ENCODE measurements at regions not wholly inside any gene's neighbourhood (a gene's known extent, or its start where the extent isn't known, plus 50 kb on each side); places are given as distances from the start of the nearest gene placed in this dataset.
"Not testable (repeated sequence)": the region's sequence is repeated elsewhere in the genome, so short reads cannot be mapped to it uniquely, and the experiment has no call there.

- no peak overlapping the region for H3K9ac ChIP-seq (ENCODE audit: low read depth, low read length)
- peaks cover 19% of the 10 kb centered on the region for H3K27me3 ChIP-seq (ENCODE audit: control insufficient read depth, insufficient read depth, low read length)
- H3K9me3 ChIP-seq (ENCODE audit: control insufficient read depth, insufficient read depth, low read length) = no peaks in the 10 kb centered on the region; the same call in 1 of the 2 replicates
- peaks cover 10% of the 10 kb centered on the region for H3K4me1 ChIP-seq (ENCODE audit: control insufficient read depth, insufficient read depth, low read length)
- H3K27ac ChIP-seq (ENCODE audit: low read depth, low read length) = no peak overlapping the region
- H3K4me3 ChIP-seq (ENCODE audit: low read depth, low read length) = no peak overlapping the region
- H3K36me3 ChIP-seq (ENCODE audit: control insufficient read depth, insufficient read depth, low read length) = no peaks in the 10 kb centered on the region
Measured at GRCh38 chr1:47537966-47538365, 100.1 kb downstream of the FOXD2 start.

- not testable (repeated sequence) for H3K36me3 ChIP-seq (ENCODE audit: control insufficient read depth, insufficient read depth, low read length); H3K9me3 ChIP-seq (ENCODE audit: control insufficient read depth, insufficient read depth, low read length); H3K9ac ChIP-seq (ENCODE audit: low read depth, low read length); H3K4me3 ChIP-seq (ENCODE audit: low read depth, low read length); H3K27ac ChIP-seq (ENCODE audit: low read depth, low read length); H3K4me1 ChIP-seq (ENCODE audit: control insufficient read depth, insufficient read depth, low read length)
- peaks cover 19% of the 10 kb centered on the region for H3K27me3 ChIP-seq (ENCODE audit: control insufficient read depth, insufficient read depth, low read length)
Measured at GRCh38 chr1:47538530-47538929, 100.7 kb downstream of the FOXD2 start.

- H3K27ac ChIP-seq (ENCODE audit: low read depth, low read length); H3K9me3 ChIP-seq (ENCODE audit: control insufficient read depth, insufficient read depth, low read length); H3K4me1 ChIP-seq (ENCODE audit: control insufficient read depth, insufficient read depth, low read length); H3K4me3 ChIP-seq (ENCODE audit: low read depth, low read length); H3K36me3 ChIP-seq (ENCODE audit: control insufficient read depth, insufficient read depth, low read length); H3K27me3 ChIP-seq (ENCODE audit: control insufficient read depth, insufficient read depth, low read length); H3K9ac ChIP-seq (ENCODE audit: low read depth, low read length): not testable (repeated sequence)
Measured at GRCh38 chr1:47541705-47542104, 103.9 kb downstream of the FOXD2 start.

GRCh38 chr1:47543089-47543488 is 105.2 kb downstream of the FOXD2 start:
- H3K27ac ChIP-seq (ENCODE audit: low read depth, low read length); H3K36me3 ChIP-seq (ENCODE audit: control insufficient read depth, insufficient read depth, low read length): not testable (repeated sequence)

GRCh38 chr1:47545912-47546483 is 108.2 kb downstream of the FOXD2 start:
- peaks cover 14% of the 10 kb centered on the region for H3K4me1 ChIP-seq (ENCODE audit: control insufficient read depth, insufficient read depth, low read length)
- 0 out of 2 replicates have a peak, but pooled peaks cover 4% of the 10 kb centered on the region for H3K27me3 ChIP-seq (ENCODE audit: control insufficient read depth, insufficient read depth, low read length)
- H3K27ac ChIP-seq (ENCODE audit: low read depth, low read length) = no peak overlapping the region
- H3K4me3 ChIP-seq (ENCODE audit: low read depth, low read length) = no peak overlapping the region
- H3K9me3 ChIP-seq (ENCODE audit: control insufficient read depth, insufficient read depth, low read length) = no peaks in the 10 kb centered on the region; the same call in 1 of the 2 replicates
- H3K36me3 ChIP-seq (ENCODE audit: control insufficient read depth, insufficient read depth, low read length) = no peaks in the 10 kb centered on the region
- no peak overlapping the region for H3K9ac ChIP-seq (ENCODE audit: low read depth, low read length)

More at GRCh38 chr1:47543089-47543488, 105.2 kb downstream of the FOXD2 start:
- H3K9me3 ChIP-seq (ENCODE audit: control insufficient read depth, insufficient read depth, low read length); H3K9ac ChIP-seq (ENCODE audit: low read depth, low read length); H3K4me1 ChIP-seq (ENCODE audit: control insufficient read depth, insufficient read depth, low read length); H3K4me3 ChIP-seq (ENCODE audit: low read depth, low read length); H3K27me3 ChIP-seq (ENCODE audit: control insufficient read depth, insufficient read depth, low read length): not testable (repeated sequence)

- H3K9ac ChIP-seq (ENCODE audit: low read depth, low read length) = no peak overlapping the region
- H3K4me3 ChIP-seq (ENCODE audit: low read depth, low read length) = no peak overlapping the region
- peak overlapping the region; percentile 72 for H3K27ac ChIP-seq (ENCODE audit: low read depth, low read length)
- H3K27me3 ChIP-seq (ENCODE audit: control insufficient read depth, insufficient read depth, low read length) = 0 out of 2 replicates have a peak, but pooled peaks cover 4% of the 10 kb centered on the region
- H3K9me3 ChIP-seq (ENCODE audit: control insufficient read depth, insufficient read depth, low read length) = no peaks in the 10 kb centered on the region
- H3K36me3 ChIP-seq (ENCODE audit: control insufficient read depth, insufficient read depth, low read length) = no peaks in the 10 kb centered on the region
- H3K4me1 ChIP-seq (ENCODE audit: control insufficient read depth, insufficient read depth, low read length) = peaks cover 14% of the 10 kb centered on the region
Measured at GRCh38 chr1:47547753-47548573, 110.1 kb downstream of the FOXD2 start.

- no peak overlapping the region for H3K4me3 ChIP-seq (ENCODE audit: low read depth, low read length)
- H3K36me3 ChIP-seq (ENCODE audit: control insufficient read depth, insufficient read depth, low read length) = no peaks in the 10 kb centered on the region
- no peaks in the 10 kb centered on the region for H3K9me3 ChIP-seq (ENCODE audit: control insufficient read depth, insufficient read depth, low read length)
- H3K27me3 ChIP-seq (ENCODE audit: control insufficient read depth, insufficient read depth, low read length) = 0 out of 2 replicates have a peak, but pooled peaks cover 4% of the 10 kb centered on the region
- H3K27ac ChIP-seq (ENCODE audit: low read depth, low read length) = peak overlapping the region; percentile 72
- H3K9ac ChIP-seq (ENCODE audit: low read depth, low read length) = no peak overlapping the region
- H3K4me1 ChIP-seq (ENCODE audit: control insufficient read depth, insufficient read depth, low read length) = peaks cover 14% of the 10 kb centered on the region
Measured at GRCh38 chr1:47548637-47549036, 110.8 kb downstream of the FOXD2 start.

- Histone ChIP-seq H3K27me3 (ENCODE audit: control insufficient read depth, insufficient read depth, low read length) (0 out of 2 replicates have a peak, but pooled peaks cover 4% of the 10 kb centered on the region), H3K4me1 (ENCODE audit: control insufficient read depth, insufficient read depth, low read length) (peaks cover 14% of the 10 kb centered on the region), H3K27ac (ENCODE audit: low read depth, low read length) (no peak overlapping the region), H3K9ac (ENCODE audit: low read depth, low read length) (no peak overlapping the region), H3K36me3 (ENCODE audit: control insufficient read depth, insufficient read depth, low read length) (no peaks in the 10 kb centered on the region), H3K9me3 (ENCODE audit: control insufficient read depth, insufficient read depth, low read length) (no peaks in the 10 kb centered on the region), H3K4me3 (ENCODE audit: low read depth, low read length) (no peak overlapping the region)
Measured at GRCh38 chr1:47549532-47549931, 111.7 kb downstream of the FOXD2 start.

GRCh38 chr1:47550929-47551328 is 113.1 kb downstream of the FOXD2 start:
- Histone ChIP-seq H3K36me3 (ENCODE audit: control insufficient read depth, insufficient read depth, low read length) (no peaks in the 10 kb centered on the region), H3K9me3 (ENCODE audit: control insufficient read depth, insufficient read depth, low read length) (no peaks in the 10 kb centered on the region), H3K4me1 (ENCODE audit: control insufficient read depth, insufficient read depth, low read length) (peaks cover 18% of the 10 kb centered on the region), H3K27ac (ENCODE audit: low read depth, low read length) (no peak overlapping the region), H3K27me3 (ENCODE audit: control insufficient read depth, insufficient read depth, low read length) (0 out of 2 replicates have a peak, but pooled peaks cover 7% of the 10 kb centered on the region), H3K4me3 (ENCODE audit: low read depth, low read length) (no peak overlapping the region), H3K9ac (ENCODE audit: low read depth, low read length) (no peak overlapping the region)

GRCh38 chr1:47551971-47552528 is 114.2 kb downstream of the FOXD2 start:
- Histone ChIP-seq H3K36me3 (ENCODE audit: control insufficient read depth, insufficient read depth, low read length) (no peaks in the 10 kb centered on the region), H3K27ac (ENCODE audit: low read depth, low read length) (no peak overlapping the region), H3K4me1 (ENCODE audit: control insufficient read depth, insufficient read depth, low read length) (peaks cover 24% of the 10 kb centered on the region), H3K27me3 (ENCODE audit: control insufficient read depth, insufficient read depth, low read length) (0 out of 2 replicates have a peak, but pooled peaks cover 8% of the 10 kb centered on the region), H3K4me3 (ENCODE audit: low read depth, low read length) (no peak overlapping the region), H3K9me3 (ENCODE audit: control insufficient read depth, insufficient read depth, low read length) (no peaks in the 10 kb centered on the region), H3K9ac (ENCODE audit: low read depth, low read length) (no peak overlapping the region)

- no peak overlapping the region for H3K4me3 ChIP-seq (ENCODE audit: low read depth, low read length)
- peaks cover 11% of the 10 kb centered on the region for H3K4me1 ChIP-seq (ENCODE audit: control insufficient read depth, insufficient read depth, low read length)
- no peaks in the 10 kb centered on the region for H3K36me3 ChIP-seq (ENCODE audit: control insufficient read depth, insufficient read depth, low read length)
- H3K27ac ChIP-seq (ENCODE audit: low read depth, low read length) = no peak overlapping the region
- H3K27me3 ChIP-seq (ENCODE audit: control insufficient read depth, insufficient read depth, low read length) = 0 out of 2 replicates have a peak, but pooled peaks cover 4% of the 10 kb centered on the region
- no peak overlapping the region for H3K9ac ChIP-seq (ENCODE audit: low read depth, low read length)
- no peaks in the 10 kb centered on the region for H3K9me3 ChIP-seq (ENCODE audit: control insufficient read depth, insufficient read depth, low read length)
Measured at GRCh38 chr1:47554082-47554481, 116.2 kb downstream of the FOXD2 start.

All from HUES48 (cell line).